Calu3 (cell line): ENCODE measurements at regions not wholly inside any gene's neighbourhood (a gene's known extent, or its start where the extent isn't known, plus 50 kb on each side); places are given as distances from the start of the nearest gene placed in this dataset.

Experiments used
- BruUV-seq: library from RNA; stranded (reverse); fragments of 400-500 nt; replicated peaks from 2 replicates; lab custom pipeline; 2021; lab: Mats Ljungman, UMichigan
- CTCF ChIA-PET: fragments of 300-600 bp; sonication (Branson Sonifier 250); formaldehyde crosslinking; loops from one replicate; lab custom pipeline; 2022; ENCODE audit warnings: antibody characterized with exemption; lab: Charles Lee
- DNase-seq: peaks from one replicate; pipeline ENCODE4 v3.0.0; 2022
- H3K27ac Mint-ChIP-seq: one replicate; pipeline ENCODE4 v1.8.0; 2022; ENCODE audit warnings: mixed read lengths; ENCODE audit not compliant: unreplicated experiment
- H3K27me3 Mint-ChIP-seq: one replicate; pipeline ENCODE4 v1.8.0; 2022; ENCODE audit warnings: mixed read lengths; ENCODE audit not compliant: unreplicated experiment
- H3K36me3 Mint-ChIP-seq: one replicate; pipeline ENCODE4 v1.8.0; 2022; ENCODE audit warnings: mild to moderate bottlenecking, moderate library complexity, mixed read lengths; ENCODE audit not compliant: insufficient read depth, unreplicated experiment
- H3K4me1 Mint-ChIP-seq: one replicate; pipeline ENCODE4 v1.8.0; 2022; ENCODE audit warnings: mild to moderate bottlenecking, low read depth, mixed read lengths; ENCODE audit not compliant: unreplicated experiment
- H3K4me3 Mint-ChIP-seq: one replicate; pipeline ENCODE4 v1.8.0; 2022; ENCODE audit warnings: mild to moderate bottlenecking, low read depth, moderate library complexity, mixed read lengths; ENCODE audit not compliant: unreplicated experiment
- H3K9me3 Mint-ChIP-seq: one replicate; pipeline ENCODE4 v1.8.0; 2022; ENCODE audit warnings: low read depth, mixed read lengths; ENCODE audit not compliant: unreplicated experiment
- intact Hi-C: fragments of 100-400 bp; cut with micrococcal nuclease; formaldehyde crosslinking; loops from one replicate; pipeline ENCODE4 v1.10.0; 2022; ENCODE audit not compliant: unreplicated experiment
- TF ChIP-seq, protein P1 (sequence below): fragments of 200-600 bp; IDR thresholded peaks from one replicate; pipeline ENCODE4 v1.8.0; 2022; ENCODE audit warnings: antibody characterized with exemption; ENCODE audit not compliant: unreplicated experiment

DNA sequence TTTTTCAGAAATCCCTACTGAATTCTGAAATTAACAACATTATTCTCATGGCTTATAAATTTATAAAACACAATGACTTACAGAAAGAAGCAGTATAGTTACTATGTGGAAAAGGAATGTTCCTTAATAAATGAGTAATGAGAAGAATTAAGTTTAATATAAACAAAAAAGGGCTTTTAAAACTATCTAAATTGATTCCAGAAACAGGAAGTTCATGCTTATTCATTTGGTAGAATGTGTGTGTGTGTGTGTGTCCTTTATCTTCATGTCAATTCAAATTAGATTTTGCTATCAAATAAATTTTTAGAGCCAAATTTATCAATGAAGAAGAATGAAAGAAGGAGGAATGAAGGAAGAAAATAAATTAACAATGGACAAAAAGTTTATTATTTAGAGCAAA, 440.8 kb upstream of the LRRTM4 start:
- no peaks in the 10 kb centered on the region for H3K27me3 Mint-ChIP-seq
- CTCF ChIA-PET: no interaction called here
- no peak overlapping the region for H3K27ac Mint-ChIP-seq
- no peaks in the 10 kb centered on the region for H3K36me3 Mint-ChIP-seq
- DNase-seq: no peak
- H3K4me3 Mint-ChIP-seq: no peak overlapping the region
- no TSS peak for BruUV-seq
- TF ChIP-seq, protein P1, sequence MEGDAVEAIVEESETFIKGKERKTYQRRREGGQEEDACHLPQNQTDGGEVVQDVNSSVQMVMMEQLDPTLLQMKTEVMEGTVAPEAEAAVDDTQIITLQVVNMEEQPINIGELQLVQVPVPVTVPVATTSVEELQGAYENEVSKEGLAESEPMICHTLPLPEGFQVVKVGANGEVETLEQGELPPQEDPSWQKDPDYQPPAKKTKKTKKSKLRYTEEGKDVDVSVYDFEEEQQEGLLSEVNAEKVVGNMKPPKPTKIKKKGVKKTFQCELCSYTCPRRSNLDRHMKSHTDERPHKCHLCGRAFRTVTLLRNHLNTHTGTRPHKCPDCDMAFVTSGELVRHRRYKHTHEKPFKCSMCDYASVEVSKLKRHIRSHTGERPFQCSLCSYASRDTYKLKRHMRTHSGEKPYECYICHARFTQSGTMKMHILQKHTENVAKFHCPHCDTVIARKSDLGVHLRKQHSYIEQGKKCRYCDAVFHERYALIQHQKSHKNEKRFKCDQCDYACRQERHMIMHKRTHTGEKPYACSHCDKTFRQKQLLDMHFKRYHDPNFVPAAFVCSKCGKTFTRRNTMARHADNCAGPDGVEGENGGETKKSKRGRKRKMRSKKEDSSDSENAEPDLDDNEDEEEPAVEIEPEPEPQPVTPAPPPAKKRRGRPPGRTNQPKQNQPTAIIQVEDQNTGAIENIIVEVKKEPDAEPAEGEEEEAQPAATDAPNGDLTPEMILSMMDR: no peak
- no peaks in the 10 kb centered on the region for H3K4me1 Mint-ChIP-seq
- intact Hi-C loops: no loop called here
- H3K9me3 Mint-ChIP-seq: peaks cover 30% of the 10 kb centered on the region

DNA sequence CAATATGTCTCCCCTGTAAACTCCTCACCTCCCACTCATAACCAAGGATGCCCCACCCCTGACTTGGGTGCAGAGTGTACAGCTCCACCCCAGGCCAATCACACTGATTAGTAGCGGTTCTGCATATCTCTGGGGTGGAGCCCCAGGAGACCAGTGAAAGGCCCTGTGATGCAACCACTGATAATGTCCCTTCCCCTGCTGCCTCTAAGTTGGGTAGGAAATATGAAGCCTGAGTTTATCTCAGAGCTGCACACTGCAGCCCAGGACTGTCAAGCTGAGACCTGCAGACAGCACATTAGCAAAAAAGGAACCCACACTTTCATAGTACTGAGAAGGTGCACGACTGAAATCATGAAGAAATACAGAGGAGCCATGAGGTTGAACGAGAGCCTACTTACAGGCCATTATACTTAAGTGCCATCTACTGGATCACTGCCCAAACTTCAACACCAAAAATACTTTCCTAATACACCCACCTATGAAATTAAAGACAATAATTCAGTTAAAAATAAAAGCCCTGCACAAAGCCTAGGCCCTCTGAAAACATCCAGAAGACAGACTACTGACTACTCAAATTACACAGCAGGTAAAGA, 455.4 kb upstream of the LRRTM4 start:
- no peak overlapping the region for H3K27ac Mint-ChIP-seq
- H3K9me3 Mint-ChIP-seq: peaks cover 16% of the 10 kb centered on the region
- H3K36me3 Mint-ChIP-seq: no peaks in the 10 kb centered on the region
- intact Hi-C loops: no loop called here
- H3K27me3 Mint-ChIP-seq: no peaks in the 10 kb centered on the region
- no peak for DNase-seq
- no TSS peak for BruUV-seq
- CTCF ChIA-PET: no interaction called here
- TF ChIP-seq, protein P1: no peak
- no peaks in the 10 kb centered on the region for H3K4me1 Mint-ChIP-seq
- H3K4me3 Mint-ChIP-seq: no peak overlapping the region

DNA sequence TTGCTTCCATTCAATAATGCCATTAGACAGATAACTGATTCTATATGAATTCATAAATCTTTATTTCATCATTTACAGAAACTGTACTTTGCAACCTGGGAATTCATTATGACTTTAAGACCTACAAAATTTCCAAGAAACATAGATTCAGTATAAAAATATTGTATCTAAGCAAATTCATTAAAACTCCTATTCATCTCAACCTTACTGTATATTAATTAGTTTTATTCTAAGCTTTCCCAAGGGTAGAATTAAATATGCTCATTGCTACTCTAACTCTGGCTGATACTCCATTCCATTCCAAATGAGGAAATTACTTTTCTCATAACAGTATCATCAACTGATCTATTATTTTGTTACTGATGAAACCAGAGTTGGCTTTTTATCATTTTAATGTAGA, 473.0 kb upstream of the LRRTM4 start:
- DNase-seq: no peak
- CTCF ChIA-PET: no interaction called here
- no peaks in the 10 kb centered on the region for H3K9me3 Mint-ChIP-seq
- intact Hi-C loops: no loop called here
- H3K36me3 Mint-ChIP-seq: no peaks in the 10 kb centered on the region
- TF ChIP-seq, protein P1: no peak
- no peak overlapping the region for H3K27ac Mint-ChIP-seq
- no peak overlapping the region for H3K4me3 Mint-ChIP-seq
- no peaks in the 10 kb centered on the region for H3K27me3 Mint-ChIP-seq
- no TSS peak for BruUV-seq
- H3K4me1 Mint-ChIP-seq: no peaks in the 10 kb centered on the region

- no peaks in the 10 kb centered on the region for H3K27me3 Mint-ChIP-seq
- no TSS peak for BruUV-seq
- no peak for DNase-seq
- H3K4me1 Mint-ChIP-seq: no peaks in the 10 kb centered on the region
- intact Hi-C loops: no loop called here
- no peak overlapping the region for H3K27ac Mint-ChIP-seq
- peaks cover 2% of the 10 kb centered on the region for H3K9me3 Mint-ChIP-seq
- CTCF ChIA-PET: no interaction called here
- no peak overlapping the region for H3K4me3 Mint-ChIP-seq
- TF ChIP-seq, protein P1: no peak
- no peaks in the 10 kb centered on the region for H3K36me3 Mint-ChIP-seq
Measured at GRCh38 chr2:77999376-77999775, 477.2 kb upstream of the LRRTM4 start.
